ENCODE measurements at regions not wholly inside any gene's neighbourhood (a gene's known extent, or its start where the extent isn't known, plus 50 kb on each side); places are given as distances from the start of the nearest gene placed in this dataset.
"Not testable (repeated sequence)": the region's sequence is repeated elsewhere in the genome, so short reads cannot be mapped to it uniquely, and the experiment has no call there.

- no peak for DNase-seq
These were observed 612.4 kb upstream of the GRM7 start for GRCh38 chr3:6248528-6248927.

- no peak for DNase-seq
These were observed 611.2 kb upstream of the GRM7 start for GRCh38 chr3:6249679-6250078.

DNA sequence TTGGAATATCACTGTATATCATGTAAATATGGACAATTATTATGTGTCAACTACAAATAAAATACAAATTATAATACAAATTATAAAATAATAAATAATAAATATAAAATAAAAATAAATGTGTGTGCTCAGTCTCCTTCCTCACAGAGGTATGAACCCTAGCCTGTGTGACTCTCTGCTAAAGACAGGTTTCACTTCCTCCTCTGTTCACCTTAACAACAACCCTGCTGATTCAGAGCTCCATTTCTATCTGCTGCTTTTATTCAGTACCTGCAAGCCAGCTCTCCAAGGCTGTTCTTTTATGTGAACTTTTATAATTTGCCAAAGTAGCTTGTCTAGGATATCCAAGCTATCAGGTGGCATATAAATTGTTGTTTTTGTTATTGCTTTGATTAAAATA lies 610.7 kb upstream of the GRM7 start:
- no peak for DNase-seq

GRCh38 chr3:6251612-6252400 lies 609.1 kb upstream of the GRM7 start:
- DNase-seq: no peak

DNA sequence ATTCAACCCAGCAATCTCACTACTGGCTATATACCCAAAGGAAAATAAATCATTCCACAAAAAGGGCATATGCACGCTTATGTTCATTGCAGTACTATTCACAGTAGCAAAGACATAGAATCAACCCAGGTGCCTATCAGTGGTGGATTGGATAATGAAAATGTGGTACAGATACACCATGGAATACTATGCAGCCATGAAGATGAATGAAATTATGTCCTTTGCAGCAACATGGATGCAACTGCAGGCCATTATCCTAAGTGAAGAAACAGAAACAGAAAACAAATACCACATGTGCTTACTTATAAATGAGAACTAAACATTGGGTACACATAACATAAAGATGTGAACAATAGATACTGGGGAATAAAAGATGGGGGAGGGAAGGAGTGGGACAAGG lies 606.4 kb upstream of the GRM7 start:
- DNase-seq: no peak

GRCh38 chr3:6255229-6255628 lies 605.7 kb upstream of the GRM7 start:
- no peak for DNase-seq

DNA sequence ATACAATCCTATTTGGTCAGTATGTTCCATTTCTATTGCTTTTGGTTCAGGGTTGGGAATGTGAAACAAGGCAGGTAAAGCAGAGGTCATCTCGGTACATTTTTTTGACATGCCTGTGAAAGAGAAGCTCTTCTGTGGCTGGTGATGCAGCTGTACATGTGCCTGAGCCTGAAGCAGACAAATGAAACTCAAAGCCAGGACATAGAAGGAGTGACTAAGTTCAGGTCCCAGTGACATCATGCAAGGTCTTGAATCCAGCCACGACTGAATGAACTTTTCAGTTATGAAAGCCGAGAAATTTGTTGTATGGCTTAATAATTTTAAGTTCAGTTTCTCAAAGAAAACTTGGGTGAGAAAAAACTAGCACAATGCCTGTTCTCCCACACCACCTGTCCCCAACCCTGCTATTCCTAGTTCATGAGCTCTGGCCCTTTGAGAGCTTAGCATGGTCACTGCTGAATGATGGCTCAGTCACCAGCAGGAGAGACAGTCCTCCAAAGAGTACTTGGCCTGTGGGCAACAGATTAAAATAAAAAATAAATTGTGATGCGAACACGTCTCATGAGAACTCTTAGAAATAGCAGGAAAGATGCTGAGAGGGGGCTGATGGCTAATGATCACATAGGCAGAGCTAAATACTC lies 600.2 kb upstream of the GRM7 start:
- DNase-seq: no peak

GRCh38 chr3:6262010-6262409 lies 598.9 kb upstream of the GRM7 start:
- DNase-seq: no peak

GRCh38 chr3:6264036-6264435 lies 596.9 kb upstream of the GRM7 start:
- DNase-seq: no peak

GRCh38 chr3:6264906-6265305 lies 596.0 kb upstream of the GRM7 start:
- DNase-seq: no peak

GRCh38 chr3:6266135-6266534 lies 594.8 kb upstream of the GRM7 start:
- DNase-seq: no peak

- no peak for DNase-seq
These were observed 587.0 kb upstream of the GRM7 start for GRCh38 chr3:6273878-6274277.

GRCh38 chr3:6281662-6282061 lies 579.3 kb upstream of the GRM7 start:
- DNase-seq: no peak

DNA sequence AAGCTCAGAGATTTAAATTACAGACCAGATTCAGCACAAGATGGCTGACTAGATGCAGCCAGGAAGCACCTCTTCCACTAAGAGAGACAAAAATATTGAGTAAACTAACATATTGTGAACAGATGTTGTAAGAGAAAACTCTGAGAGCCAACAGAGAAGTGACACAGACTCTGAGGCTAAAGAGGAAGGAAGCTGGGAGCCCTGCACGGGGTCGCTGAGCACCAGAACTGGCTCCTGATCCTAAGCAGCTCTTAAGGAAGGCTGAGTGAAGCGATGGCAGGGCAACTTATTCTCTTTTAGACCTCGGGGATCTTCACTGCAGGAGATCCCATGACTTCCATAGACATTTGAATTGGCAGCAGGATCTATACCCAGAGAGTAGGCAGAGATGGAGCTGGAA lies 578.0 kb upstream of the GRM7 start:
- DNase-seq: peak; percentile 64

DNA sequence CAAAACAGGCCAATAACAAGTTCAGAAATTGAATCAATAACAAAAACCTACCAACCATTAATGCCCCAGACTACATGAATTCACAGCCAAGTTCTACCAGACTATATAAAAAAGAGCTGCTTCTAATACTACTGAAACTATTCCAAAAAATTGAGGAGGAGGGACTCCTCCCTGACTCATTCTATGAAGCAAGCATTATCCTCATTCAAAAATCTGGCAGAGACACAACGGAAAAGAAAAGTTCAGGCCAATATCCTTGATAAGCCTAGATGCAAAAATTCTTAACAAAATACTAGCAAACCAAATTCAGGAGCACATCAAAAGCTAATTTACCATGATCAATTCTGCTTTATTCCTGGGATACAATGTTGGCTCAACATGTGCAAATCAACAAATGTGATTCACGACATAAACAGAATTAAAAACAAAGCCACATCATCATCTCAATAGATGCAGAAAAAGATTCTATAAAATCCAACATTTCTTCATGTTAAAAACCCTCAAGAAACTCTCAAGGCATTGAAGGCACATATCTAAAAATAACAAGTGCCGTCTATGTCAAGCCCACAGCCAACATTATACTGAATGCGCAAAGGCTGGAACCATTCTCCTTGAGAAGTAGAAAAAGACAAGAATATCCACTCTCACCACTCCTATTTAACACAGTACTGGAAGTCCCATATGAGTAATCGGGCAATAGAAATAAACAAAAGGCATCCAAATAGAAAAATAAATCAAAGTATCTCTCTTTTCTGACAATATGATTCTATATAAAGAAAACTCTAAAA lies 573.6 kb upstream of the GRM7 start:
- no peak for DNase-seq

- no peak for DNase-seq
These were observed 559.3 kb upstream of the GRM7 start for GRCh38 chr3:6301626-6302025.

GRCh38 chr3:6315906-6316305 lies 545.0 kb upstream of the GRM7 start:
- no peak for DNase-seq

- no peak for DNase-seq
These were observed 538.9 kb upstream of the GRM7 start for GRCh38 chr3:6321999-6322398.

GRCh38 chr3:6326771-6327170 lies 534.1 kb upstream of the GRM7 start:
- DNase-seq: no peak

- not testable (repeated sequence) for DNase-seq
These were observed 520.0 kb upstream of the GRM7 start for GRCh38 chr3:6340980-6341325.

GRCh38 chr3:6351752-6352151 lies 509.2 kb upstream of the GRM7 start:
- no peak for DNase-seq

DNA sequence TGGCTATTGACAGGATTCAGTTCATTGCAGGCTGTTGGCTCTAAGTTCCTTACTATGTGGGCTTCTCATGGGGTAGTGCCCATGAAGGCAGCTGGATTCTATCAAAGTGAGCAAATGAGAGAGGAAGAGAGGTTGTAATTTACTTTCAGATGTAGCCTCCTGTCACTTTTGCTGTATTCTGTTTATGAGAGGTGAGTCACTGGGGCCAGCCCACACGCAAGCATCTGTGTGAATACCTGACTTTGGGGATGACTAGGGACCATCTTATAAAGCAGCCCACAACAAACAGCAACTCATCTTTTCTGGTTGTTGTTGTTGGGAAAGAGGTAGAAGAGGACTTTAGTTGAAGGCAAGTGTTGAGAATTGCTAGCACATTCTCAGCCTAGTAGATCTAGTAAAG lies 506.3 kb upstream of the GRM7 start:
- no peak for DNase-seq

GRCh38 chr3:6362406-6362805 lies 498.5 kb upstream of the GRM7 start:
- DNase-seq: no peak

- no peak for DNase-seq
These were observed 493.7 kb upstream of the GRM7 start for GRCh38 chr3:6367171-6367570.
